ENCODE measurements at regions not wholly inside any gene's neighbourhood (a gene's known extent, or its start where the extent isn't known, plus 50 kb on each side); places are given as distances from the start of the nearest gene placed in this dataset.
"Not testable (repeated sequence)": the region's sequence is repeated elsewhere in the genome, so short reads cannot be mapped to it uniquely, and the experiment has no call there.

GRCh38 chr7:101712652-101713051, 83.6 kb upstream of the MYL10 start:
- DNase-seq: no peak

DNA sequence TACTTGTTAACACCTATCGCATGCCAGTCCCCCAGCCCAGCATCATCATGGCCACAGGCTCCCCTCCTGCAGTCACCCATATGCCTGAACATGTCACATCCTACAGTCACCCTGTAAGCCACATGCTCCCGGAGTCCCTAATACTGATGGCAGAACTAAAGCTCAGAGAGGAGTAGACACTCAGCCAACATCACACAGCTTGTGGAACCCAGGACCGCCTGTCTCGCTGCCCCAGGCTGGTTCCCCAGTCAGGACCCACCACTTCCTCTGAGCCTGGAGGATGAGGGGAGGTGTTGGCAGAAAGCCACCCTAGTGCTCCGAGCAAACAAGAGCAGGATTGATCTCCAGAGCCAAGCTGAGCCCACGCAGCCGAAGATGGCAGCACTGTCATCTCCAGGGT, 85.0 kb upstream of the MYL10 start:
- no peak for DNase-seq

- DNase-seq: no peak
These were observed 88.7 kb upstream of the MYL10 start for GRCh38 chr7:101717628-101718357.

- no peak for DNase-seq
These were observed 89.4 kb upstream of the MYL10 start for GRCh38 chr7:101718363-101719122.

GRCh38 chr7:101719123-101719470, 90.0 kb upstream of the MYL10 start:
- no peak for DNase-seq

DNA sequence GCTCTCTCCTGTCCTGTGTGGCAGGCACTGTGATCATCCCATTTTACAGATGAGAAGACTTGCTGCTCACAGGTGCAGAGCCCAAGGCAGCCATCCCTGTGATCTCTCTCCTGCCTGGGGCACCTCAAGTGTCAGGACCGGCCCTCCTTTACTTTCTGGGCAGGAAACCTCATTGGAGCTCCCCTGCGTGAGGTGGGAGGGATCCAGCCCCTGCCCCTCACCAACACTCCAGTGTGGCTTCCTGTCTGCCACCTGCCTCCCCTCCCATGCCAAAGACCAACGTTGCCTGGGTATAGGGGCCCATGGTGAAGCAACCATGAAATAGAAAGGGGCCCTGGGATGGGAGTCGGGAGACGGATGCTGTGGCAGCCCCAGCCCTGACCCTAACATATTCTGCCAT, 91.2 kb upstream of the MYL10 start:
- no peak for DNase-seq

GRCh38 chr7:101722247-101722646, 93.2 kb upstream of the MYL10 start:
- DNase-seq: no peak

- DNase-seq: no peak
These were observed 93.6 kb upstream of the CUX1 start for GRCh38 chr7:101723835-101724234.

DNA sequence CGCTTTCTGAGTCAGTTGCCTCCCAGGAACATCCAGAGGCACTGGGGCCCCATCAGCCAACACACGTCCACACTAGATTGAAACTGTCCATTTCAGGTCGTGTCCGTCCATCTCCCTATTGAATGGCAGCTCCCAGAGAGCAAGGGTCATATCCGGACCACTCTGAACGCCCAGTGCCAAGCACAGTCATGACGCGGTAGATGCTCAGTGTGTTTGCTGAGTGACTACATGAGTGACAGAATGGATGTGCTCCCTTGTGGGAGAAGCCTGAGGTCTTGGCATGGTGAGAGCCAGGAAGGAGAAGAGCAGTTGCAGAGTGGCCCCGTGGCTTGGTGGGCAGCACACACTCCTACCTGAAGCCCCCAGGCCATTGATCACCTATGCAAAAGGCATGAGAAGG, 92.5 kb upstream of the CUX1 start:
- DNase-seq: no peak

- DNase-seq: no peak
These were observed 91.5 kb upstream of the CUX1 start for GRCh38 chr7:101725921-101726320.

DNA sequence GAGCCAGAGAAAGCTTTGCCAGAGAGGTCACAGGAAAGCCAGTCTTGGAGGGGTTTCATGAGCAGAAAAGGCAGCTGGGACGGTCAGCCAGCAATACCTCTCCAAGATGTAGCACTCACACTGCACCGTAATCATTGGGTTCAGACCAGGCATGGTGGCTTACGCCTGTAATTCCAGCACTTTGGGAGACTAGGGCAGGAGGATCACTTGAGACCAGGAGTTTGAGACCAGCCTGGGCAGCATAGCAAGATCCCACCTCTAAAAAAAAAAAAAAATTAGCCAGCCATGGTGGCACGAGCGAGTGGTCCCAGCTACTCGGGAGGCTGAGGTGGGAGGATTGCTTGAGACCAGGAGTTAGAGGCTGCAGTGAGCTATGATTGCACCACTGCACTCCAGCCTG, 90.2 kb upstream of the CUX1 start:
- DNase-seq: no peak

GRCh38 chr7:101728128-101728527, 89.3 kb upstream of the CUX1 start:
- no peak for DNase-seq

DNA sequence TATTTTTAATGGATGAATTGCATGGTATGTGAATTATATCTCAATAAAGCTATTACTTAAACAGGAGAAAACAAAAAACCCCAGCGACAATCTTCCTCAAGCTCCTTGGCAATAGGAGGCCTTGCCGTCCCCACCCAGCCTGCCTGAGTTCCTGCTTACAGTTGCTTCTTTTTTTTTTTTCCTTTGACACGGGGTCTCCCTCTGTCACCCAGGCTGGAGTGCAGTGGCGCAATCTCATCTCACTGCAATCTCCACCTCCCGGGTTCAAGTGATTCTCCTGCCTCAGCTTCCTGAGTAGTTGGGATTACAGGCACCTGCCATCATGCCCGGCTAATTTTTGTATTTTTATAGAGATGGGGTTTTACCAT, 88.6 kb upstream of the CUX1 start:
- DNase-seq: not testable (repeated sequence)

DNA sequence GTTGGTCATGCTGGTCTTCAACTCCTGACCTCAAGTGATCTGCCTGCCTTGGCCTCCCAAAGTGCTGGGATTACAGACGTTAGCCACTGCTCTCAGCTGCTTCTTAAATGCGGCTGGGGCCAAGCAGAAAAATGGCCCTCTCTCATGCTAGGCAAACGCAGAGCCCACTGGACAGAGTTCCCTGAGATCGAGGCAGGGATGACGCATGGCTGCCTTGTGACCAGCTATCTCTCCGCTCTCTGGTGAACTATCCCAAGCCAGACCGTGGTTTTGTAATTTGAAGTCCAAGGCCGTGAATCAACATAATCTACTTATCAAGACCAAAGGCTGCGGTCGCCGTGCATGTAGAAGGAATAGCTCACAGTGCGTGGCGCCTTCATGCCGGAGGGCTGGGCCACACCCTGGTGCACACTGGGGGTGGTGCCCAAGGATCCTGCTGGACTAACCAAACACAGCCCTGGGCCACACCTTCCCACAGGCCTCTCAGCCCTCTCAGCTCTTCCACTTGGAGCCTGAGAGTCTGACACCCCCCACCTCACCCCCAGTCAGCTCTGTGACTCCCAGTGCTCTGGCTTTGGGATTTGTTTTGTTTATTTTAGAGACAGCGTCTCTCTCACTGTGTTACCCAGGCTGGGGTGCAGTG, 88.1 kb upstream of the CUX1 start:
- DNase-seq: no peak

- no peak for DNase-seq
These were observed 85.8 kb upstream of the CUX1 start for GRCh38 chr7:101731502-101732084.

GRCh38 chr7:101733713-101734475, 83.5 kb upstream of the CUX1 start:
- DNase-seq: no peak

DNA sequence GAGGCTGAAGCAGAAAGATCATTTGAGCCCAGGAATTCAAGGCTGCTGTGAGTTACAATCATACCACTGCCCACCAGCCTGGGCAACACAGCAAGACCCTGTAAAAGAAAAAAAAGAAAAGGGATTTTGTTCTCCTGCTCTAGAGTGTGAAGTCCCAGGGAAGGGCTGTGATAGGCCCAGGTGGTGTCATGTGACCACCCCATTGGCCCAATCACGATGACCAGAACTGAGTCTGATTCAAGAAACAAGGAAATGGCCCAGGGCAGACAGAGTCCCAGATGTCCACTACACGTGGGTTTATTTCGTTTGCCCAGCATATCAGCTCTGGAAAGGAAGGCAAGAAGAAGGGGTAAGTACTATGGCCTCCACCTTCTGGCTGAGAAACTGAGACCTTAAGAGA, 81.3 kb upstream of the CUX1 start:
- no peak for DNase-seq

DNA sequence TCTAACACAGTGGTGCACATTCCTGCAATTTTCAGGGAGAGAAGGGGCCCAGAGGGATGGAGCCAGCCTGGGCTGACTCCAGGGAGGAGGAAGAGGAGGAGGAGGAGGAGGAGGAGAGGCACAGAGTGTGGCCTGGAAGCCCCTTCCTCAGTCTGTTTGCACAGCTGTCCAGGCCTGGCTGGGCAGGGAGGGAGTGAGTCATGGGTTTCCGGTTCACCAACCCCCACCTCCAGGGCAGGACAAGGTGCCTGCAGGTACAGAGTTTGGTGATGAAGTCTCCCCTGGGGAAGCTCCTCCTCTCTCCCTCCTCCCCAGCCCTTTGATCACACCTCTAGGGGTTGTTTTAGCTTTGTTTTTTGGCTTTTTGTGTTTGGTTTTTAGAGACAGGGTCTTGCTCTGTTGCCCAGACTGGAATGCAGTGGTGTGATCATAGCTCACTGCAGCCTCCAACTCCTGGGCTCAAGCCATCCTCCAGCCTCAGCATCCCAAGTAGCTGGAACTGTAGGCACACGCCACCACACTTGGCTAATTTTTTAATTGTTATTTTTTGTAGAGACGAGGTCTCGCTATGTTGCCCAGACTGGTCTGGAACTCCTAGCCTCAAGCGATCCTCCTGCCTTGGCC, 77.5 kb upstream of the CUX1 start:
- no peak for DNase-seq

DNA sequence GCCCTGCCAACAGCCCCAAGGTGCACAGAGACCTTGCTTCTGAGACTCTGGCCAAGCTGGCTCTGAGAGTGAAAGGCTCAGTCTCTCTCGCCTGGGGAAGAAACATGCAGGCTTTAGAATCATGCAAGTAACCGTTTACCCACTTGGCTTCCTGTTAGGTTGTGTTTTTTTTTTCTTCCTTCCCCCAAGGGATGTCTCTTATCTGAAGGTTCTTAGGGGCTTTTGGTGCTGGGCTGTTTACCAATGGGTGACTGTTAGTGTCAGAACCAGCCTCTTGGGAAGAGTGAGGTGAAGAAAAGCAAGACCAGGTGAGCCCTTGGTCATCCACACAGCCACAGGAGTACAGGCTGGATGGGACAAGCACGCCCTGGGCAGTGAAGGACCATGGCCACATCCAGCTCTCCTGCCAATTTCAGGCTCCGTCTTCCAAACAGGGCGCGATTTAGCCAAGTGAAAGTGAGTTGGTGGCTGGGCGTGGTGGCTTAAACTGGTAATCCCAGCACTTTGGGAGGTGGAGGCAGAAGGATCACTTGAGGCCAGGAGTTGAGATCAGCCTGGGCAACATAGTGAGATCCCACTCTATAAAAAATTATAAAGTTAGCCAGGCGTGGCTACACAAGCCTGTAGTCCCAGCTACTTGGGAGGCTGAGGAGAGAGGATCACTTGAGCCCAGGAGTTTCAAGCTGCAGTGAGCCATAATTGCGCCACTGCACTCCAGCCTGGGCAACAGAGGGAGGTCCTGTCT, 76.3 kb upstream of the CUX1 start:
- DNase-seq: no peak

- peak; percentile 60 for DNase-seq
These were observed 74.0 kb upstream of the CUX1 start for GRCh38 chr7:101743241-101743994.

DNA sequence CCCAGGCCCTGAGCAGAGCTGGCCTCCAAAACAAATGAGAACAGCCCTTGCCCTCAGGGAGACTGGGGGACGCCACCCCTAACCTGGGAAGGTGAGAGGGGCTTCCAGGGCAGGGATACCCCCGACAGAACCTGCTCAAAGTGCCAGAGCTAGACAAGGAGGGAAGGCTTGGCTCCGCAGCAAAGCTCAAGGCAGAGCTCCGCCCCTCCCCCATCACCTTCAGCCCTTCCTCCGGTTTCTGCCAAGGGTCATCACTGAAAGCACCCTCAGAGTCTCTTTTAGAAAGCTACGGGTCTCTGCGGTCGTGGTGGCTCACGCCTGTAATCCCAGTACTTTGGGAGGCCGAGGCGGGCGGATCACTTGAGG, 73.4 kb upstream of the CUX1 start:
- DNase-seq: no peak
